ENCODE measurements at regions not wholly inside any gene's neighbourhood (a gene's known extent, or its start where the extent isn't known, plus 50 kb on each side); places are given as distances from the start of the nearest gene placed in this dataset.
"Not testable (repeated sequence)": the region's sequence is repeated elsewhere in the genome, so short reads cannot be mapped to it uniquely, and the experiment has no call there.

GRCh38 chr2:37722971-37723370, 51.5 kb upstream of the CDC42EP3 start:
- DNase-seq: not testable (repeated sequence)

- no peak for DNase-seq
Observed at GRCh38 chr2:37730037-37730818, 58.8 kb upstream of the CDC42EP3 start.

GRCh38 chr2:37732412-37732811, 61.0 kb upstream of the CDC42EP3 start:
- not testable (repeated sequence) for DNase-seq

- no peak for DNase-seq
Observed at GRCh38 chr2:37733251-37733650, 61.8 kb upstream of the CDC42EP3 start.

GRCh38 chr2:37733955-37734354, 62.5 kb upstream of the CDC42EP3 start:
- DNase-seq: not testable (repeated sequence)

- DNase-seq: not testable (repeated sequence)
Observed at GRCh38 chr2:37734891-37735523, 63.6 kb upstream of the CDC42EP3 start.

- DNase-seq: not testable (repeated sequence)
Observed at GRCh38 chr2:37735524-37735910, 64.1 kb upstream of the CDC42EP3 start.

GRCh38 chr2:37737507-37737906, 66.1 kb upstream of the CDC42EP3 start:
- DNase-seq: no peak

GRCh38 chr2:37738266-37738885, 66.9 kb upstream of the CDC42EP3 start:
- no peak for DNase-seq

GRCh38 chr2:37739153-37739552, 67.7 kb upstream of the CDC42EP3 start:
- no peak for DNase-seq

GRCh38 chr2:37740164-37740739, 68.8 kb upstream of the CDC42EP3 start:
- no peak for DNase-seq

GRCh38 chr2:37742286-37742685, 70.8 kb upstream of the CDC42EP3 start:
- DNase-seq: no peak

- no peak for DNase-seq
Observed at GRCh38 chr2:37744010-37744409, 72.6 kb upstream of the CDC42EP3 start.

- DNase-seq: not testable (repeated sequence)
Observed at GRCh38 chr2:37744961-37745360, 73.5 kb upstream of the CDC42EP3 start.

GRCh38 chr2:37746011-37746410, 74.6 kb upstream of the CDC42EP3 start:
- not testable (repeated sequence) for DNase-seq

GRCh38 chr2:37746883-37747282, 75.4 kb upstream of the CDC42EP3 start:
- DNase-seq: no peak

- DNase-seq: no peak
Observed at GRCh38 chr2:37748541-37748940, 77.1 kb upstream of the CDC42EP3 start.

GRCh38 chr2:37750286-37750685, 78.8 kb upstream of the CDC42EP3 start:
- not testable (repeated sequence) for DNase-seq

GRCh38 chr2:37752766-37753165, 81.3 kb upstream of the CDC42EP3 start:
- DNase-seq: no peak

- DNase-seq: no peak
Observed at GRCh38 chr2:37753758-37754157, 82.3 kb upstream of the CDC42EP3 start.

- not testable (repeated sequence) for DNase-seq
Observed at GRCh38 chr2:37755961-37756559, 84.6 kb upstream of the CDC42EP3 start.

- not testable (repeated sequence) for DNase-seq
Observed at GRCh38 chr2:37757456-37757855, 86.0 kb upstream of the CDC42EP3 start.

- not testable (repeated sequence) for DNase-seq
Observed at GRCh38 chr2:37758141-37758601, 86.7 kb upstream of the CDC42EP3 start.

Measured in NCI-H1930 (cell line).